ENCODE measurements at regions not wholly inside any gene's neighbourhood (a gene's known extent, or its start where the extent isn't known, plus 50 kb on each side); places are given as distances from the start of the nearest gene placed in this dataset.

DNA sequence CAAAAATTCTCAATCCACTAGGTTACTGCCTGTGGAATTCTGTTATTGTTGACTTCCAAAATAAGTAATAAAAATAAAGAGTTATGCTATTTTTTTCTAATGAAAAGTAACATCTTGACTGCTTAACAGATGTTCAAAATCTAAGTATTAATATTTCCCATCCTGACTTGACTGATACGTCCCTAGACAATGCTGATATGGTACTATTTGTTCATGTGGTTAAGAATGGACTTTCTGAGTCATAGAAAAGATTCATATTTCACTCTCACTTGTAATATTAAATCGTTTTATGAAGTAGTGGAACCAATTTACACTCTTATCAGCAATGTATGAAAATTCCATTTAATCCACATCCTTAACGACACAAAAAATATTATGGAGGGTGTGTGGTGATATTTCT is 104.8 kb upstream of the PLSCR5 start (continued):
- TF ChIP-seq, protein P1, sequence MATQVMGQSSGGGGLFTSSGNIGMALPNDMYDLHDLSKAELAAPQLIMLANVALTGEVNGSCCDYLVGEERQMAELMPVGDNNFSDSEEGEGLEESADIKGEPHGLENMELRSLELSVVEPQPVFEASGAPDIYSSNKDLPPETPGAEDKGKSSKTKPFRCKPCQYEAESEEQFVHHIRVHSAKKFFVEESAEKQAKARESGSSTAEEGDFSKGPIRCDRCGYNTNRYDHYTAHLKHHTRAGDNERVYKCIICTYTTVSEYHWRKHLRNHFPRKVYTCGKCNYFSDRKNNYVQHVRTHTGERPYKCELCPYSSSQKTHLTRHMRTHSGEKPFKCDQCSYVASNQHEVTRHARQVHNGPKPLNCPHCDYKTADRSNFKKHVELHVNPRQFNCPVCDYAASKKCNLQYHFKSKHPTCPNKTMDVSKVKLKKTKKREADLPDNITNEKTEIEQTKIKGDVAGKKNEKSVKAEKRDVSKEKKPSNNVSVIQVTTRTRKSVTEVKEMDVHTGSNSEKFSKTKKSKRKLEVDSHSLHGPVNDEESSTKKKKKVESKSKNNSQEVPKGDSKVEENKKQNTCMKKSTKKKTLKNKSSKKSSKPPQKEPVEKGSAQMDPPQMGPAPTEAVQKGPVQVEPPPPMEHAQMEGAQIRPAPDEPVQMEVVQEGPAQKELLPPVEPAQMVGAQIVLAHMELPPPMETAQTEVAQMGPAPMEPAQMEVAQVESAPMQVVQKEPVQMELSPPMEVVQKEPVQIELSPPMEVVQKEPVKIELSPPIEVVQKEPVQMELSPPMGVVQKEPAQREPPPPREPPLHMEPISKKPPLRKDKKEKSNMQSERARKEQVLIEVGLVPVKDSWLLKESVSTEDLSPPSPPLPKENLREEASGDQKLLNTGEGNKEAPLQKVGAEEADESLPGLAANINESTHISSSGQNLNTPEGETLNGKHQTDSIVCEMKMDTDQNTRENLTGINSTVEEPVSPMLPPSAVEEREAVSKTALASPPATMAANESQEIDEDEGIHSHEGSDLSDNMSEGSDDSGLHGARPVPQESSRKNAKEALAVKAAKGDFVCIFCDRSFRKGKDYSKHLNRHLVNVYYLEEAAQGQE (IDR thresholded peaks at IDR 0.05; ENCODE audit: low read depth) = no peak

DNA sequence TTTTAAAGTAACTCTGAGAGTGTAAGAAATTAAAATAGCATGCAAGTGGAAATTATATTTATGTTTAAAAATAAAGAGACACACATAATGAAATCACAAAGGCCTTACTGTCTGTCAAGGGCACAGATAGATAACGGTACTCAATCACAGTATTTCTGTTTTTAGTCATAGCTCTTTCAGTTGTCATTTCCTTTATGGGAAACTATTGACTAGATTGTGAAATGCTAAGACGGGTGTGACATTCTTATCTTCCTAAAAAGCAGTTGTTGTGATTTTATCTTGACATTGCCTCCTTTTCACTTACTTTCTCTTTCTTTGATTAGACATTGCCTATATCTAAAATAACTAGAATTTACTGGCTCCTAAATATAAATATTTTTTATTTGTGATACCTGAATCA is 100.1 kb upstream of the PLSCR5 start:
- Histone ChIP-seq H3K4me1 (ENCODE audit: control insufficient read depth in 1 of 2, insufficient read depth in 2 of 2, low read length in 2 of 2) (no peaks in the 10 kb centered on the region), H3K4me2 (ENCODE audit: low read length) (no peak overlapping the region), H3K9me3 (ENCODE audit: control insufficient read depth in 1 of 2, insufficient read depth in 1 of 2, low read depth in 1 of 2, low read length in 2 of 2) (no peaks in the 10 kb centered on the region), H3K9me2 (ENCODE audit: insufficient read depth) (no peaks in the 10 kb centered on the region), H4K20me1 (ENCODE audit: insufficient read depth) (no peaks in the 10 kb centered on the region), H3K27ac (ENCODE audit: low read depth, low read length) (no peak overlapping the region), H3K9ac (ENCODE audit: low read length) (no peak overlapping the region), H3K4me3 (replicated peaks in 1 of 2; ENCODE audit: low read depth in 1 of 2, low read length in 2 of 2) (no peak overlapping the region), H2AFZ (ENCODE audit: low read depth, low read length, poor library complexity, severe bottlenecking) (no peak overlapping the region), H3K79me2 (ENCODE audit: insufficient read depth, low read length) (no peaks in the 10 kb centered on the region), H3K36me3 (ENCODE audit: control insufficient read depth in 1 of 2, insufficient read depth in 2 of 2, low read length in 2 of 2) (no peaks in the 10 kb centered on the region), H3K27me3 (ENCODE audit: insufficient read depth, low read length) (no peaks in the 10 kb centered on the region)
- BruUV-seq (replicated peaks) = no TSS peak
- intact Hi-C loops (cut with micrococcal nuclease) = no loop called here
- no peak for DNase-seq (ENCODE audit: low read depth, low spot score)
- ChIA-PET CTCF (no interaction called here), POLR2A (no interaction called here), RAD21 (ENCODE audit: low non-redundant PET in 1 of 2, low total read pairs in 2 of 2, uncharacterized antibody in 2 of 2, unreplicated experiment in 2 of 2) (no interaction called here)
- ATAC-seq = no peak
- TF ChIP-seq EZH2phosphoT487 (IDR thresholded peaks at IDR 0.05; ENCODE audit: borderline replicate concordance) (no peak), RAD21 (IDR thresholded peaks at IDR 0.05; ENCODE audit: low read depth) (no peak), CEBPB (IDR thresholded peaks at IDR 0.05; ENCODE audit: low read depth) (no peak)

DNA sequence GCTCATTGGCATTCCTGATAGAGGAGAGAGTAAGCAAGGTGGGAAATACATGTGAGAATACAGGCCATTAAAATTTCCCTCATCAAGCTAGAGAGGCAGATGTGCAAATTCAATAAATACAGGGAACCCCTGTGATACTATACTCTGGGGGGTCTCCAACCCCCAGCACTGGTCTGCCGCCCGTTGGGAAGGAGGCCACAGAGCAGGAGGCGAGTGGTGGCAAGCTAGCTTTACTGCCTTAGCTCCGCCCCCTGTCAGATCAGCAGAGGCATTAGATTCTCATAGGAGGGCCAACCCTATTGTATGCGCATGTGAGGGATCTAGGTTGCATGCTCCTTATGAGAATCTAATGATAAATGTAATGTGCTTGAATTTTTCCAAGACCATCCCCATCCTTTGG is 97.1 kb upstream of the PLSCR5 start:
- Histone ChIP-seq H3K79me2 (ENCODE audit: insufficient read depth, low read length) (no peaks in the 10 kb centered on the region), H3K4me1 (ENCODE audit: control insufficient read depth in 1 of 2, insufficient read depth in 2 of 2, low read length in 2 of 2) (no peaks in the 10 kb centered on the region), H2AFZ (ENCODE audit: low read depth, low read length, poor library complexity, severe bottlenecking) (no peak overlapping the region), H3K27ac (ENCODE audit: low read depth, low read length) (no peak overlapping the region), H3K27me3 (ENCODE audit: insufficient read depth, low read length) (no peaks in the 10 kb centered on the region), H3K4me2 (ENCODE audit: low read length) (no peak overlapping the region), H3K4me3 (replicated peaks in 1 of 2; ENCODE audit: low read depth in 1 of 2, low read length in 2 of 2) (no peak overlapping the region), H4K20me1 (ENCODE audit: insufficient read depth) (no peaks in the 10 kb centered on the region), H3K9ac (ENCODE audit: low read length) (no peak overlapping the region), H3K36me3 (ENCODE audit: control insufficient read depth in 1 of 2, insufficient read depth in 2 of 2, low read length in 2 of 2) (no peaks in the 10 kb centered on the region), H3K9me3 (ENCODE audit: control insufficient read depth in 1 of 2, insufficient read depth in 1 of 2, low read depth in 1 of 2, low read length in 2 of 2) (no peaks in the 10 kb centered on the region), H3K9me2 (ENCODE audit: insufficient read depth) (no peaks in the 10 kb centered on the region)
- DNase-seq (ENCODE audit: low read depth, low spot score) = no peak
- ChIA-PET CTCF (no interaction called here), POLR2A (no interaction called here), RAD21 (ENCODE audit: low non-redundant PET in 1 of 2, low total read pairs in 2 of 2, uncharacterized antibody in 2 of 2, unreplicated experiment in 2 of 2) (no interaction called here)
- BruUV-seq (replicated peaks) = no TSS peak
- intact Hi-C loops (cut with micrococcal nuclease) = no loop called here
- no peak for ATAC-seq
- no peak for TF ChIP-seq POLR2A (IDR thresholded peaks at IDR 0.05; ENCODE audit: borderline replicate concordance, extremely low read depth, insufficient read depth, insufficient read length)
- TF ChIP-seq FOSL1 (IDR thresholded peaks at IDR 0.05; ENCODE audit: low read depth) = no peak
- TF ChIP-seq EZH2 (IDR thresholded peaks at IDR 0.05) = no peak
- no peak for TF ChIP-seq SIN3A (IDR thresholded peaks at IDR 0.05; ENCODE audit: low read depth)
- TF ChIP-seq SRF (IDR thresholded peaks at IDR 0.05; ENCODE audit: low read depth) = no peak
- TF ChIP-seq, protein P1 (IDR thresholded peaks at IDR 0.05; ENCODE audit: low read depth) = no peak
- TF ChIP-seq, protein P2, sequence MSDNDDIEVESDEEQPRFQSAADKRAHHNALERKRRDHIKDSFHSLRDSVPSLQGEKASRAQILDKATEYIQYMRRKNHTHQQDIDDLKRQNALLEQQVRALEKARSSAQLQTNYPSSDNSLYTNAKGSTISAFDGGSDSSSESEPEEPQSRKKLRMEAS (IDR thresholded peaks at IDR 0.05) = no peak
- TF ChIP-seq RAD21 (IDR thresholded peaks at IDR 0.05; ENCODE audit: low read depth) = no peak
- no peak for TF ChIP-seq TCF7L2 (IDR thresholded peaks at IDR 0.05; ENCODE audit: borderline replicate concordance, extremely low read depth, insufficient read depth, insufficient read length)
- TF ChIP-seq POLR2AphosphoS5 (IDR thresholded peaks at IDR 0.05; ENCODE audit: low read depth, low read length) = no peak
- no peak for TF ChIP-seq EGR1 (IDR thresholded peaks at IDR 0.05; ENCODE audit: low read depth)
